ENCODE measurements at regions not wholly inside any gene's neighbourhood (a gene's known extent, or its start where the extent isn't known, plus 50 kb on each side); places are given as distances from the start of the nearest gene placed in this dataset.

DNA sequence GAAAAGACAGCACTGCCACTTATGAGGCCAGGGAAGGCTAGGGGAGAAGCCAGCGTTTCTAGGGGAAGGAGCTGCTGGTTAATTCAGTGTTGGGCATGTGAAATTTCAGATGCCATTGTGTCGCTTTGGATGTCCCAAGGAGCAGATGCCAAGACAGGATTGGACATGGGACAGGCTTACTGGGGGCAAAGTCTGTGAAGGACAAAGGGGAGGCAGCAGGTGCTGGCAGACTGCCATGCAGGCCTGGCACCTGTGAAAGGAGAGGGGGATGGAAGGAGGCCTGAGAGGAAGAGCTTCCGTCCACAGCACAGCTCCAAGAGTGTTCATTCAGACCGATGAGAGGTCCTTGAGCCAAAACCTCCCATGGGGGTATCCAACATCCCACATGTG is 255.5 kb upstream of the RPL38 start:
- DNase-seq (ENCODE audit: low read depth) = no peak
- in situ Hi-C loops (cut with HindIII; ENCODE audit: low pct_unique_long_range_greater_than_20kb, low sequenced_read_pairs) = no loop called here

DNA sequence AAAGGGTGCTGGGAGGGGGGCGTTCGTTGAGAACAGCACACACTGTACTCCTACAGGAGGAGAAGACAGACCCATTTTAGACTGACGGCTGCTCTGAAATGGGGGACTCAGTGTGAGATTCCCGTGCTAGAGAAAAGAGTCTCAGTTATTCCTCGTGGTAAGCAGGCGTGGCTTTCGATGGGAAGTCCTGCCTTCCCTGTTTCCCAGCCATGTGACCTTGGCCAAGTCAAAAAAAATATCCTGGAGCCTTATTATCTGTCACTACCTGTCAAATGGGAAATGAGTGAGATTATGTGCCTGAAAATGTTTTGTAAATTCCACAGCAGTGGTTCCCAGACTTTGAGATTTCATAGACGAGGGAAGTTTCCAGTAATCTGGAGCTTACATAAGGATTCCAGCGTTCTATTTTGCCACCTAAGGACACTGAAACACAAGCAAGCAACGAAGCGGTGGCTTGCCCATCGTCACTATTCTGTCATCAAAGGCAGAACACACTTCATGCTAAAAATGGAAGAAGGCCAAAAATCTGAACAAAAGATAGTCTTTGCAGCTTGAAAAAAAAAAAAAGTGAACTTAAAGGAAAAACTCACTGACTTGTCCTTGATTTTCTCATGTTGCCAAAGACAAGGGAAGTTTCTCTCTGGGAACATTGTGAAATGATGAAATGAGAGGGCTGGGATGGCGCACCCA is 253.4 kb upstream of the RPL38 start:
- in situ Hi-C loops (cut with HindIII; ENCODE audit: low pct_unique_long_range_greater_than_20kb, low sequenced_read_pairs) = no loop called here
- no peak for DNase-seq (ENCODE audit: low read depth)

DNA sequence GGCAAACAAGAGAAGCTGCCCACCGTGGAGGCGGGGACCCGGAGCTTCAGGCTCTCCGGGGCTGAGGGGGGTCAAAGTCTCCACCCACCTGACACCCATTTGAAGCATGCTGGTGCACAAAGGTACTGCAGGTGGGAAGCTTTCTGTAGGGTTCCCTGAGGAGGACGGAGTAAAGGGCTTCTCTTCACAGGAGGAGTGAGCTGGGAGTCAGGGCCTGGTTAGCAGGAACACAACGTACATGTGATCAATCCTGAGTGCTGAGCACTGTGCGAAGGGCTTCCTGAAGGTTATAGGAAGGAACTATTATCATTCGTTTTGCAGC is 252.9 kb upstream of the RPL38 start:
- DNase-seq (ENCODE audit: low read depth) = no peak
- in situ Hi-C loops (cut with HindIII; ENCODE audit: low pct_unique_long_range_greater_than_20kb, low sequenced_read_pairs) = no loop called here

DNA sequence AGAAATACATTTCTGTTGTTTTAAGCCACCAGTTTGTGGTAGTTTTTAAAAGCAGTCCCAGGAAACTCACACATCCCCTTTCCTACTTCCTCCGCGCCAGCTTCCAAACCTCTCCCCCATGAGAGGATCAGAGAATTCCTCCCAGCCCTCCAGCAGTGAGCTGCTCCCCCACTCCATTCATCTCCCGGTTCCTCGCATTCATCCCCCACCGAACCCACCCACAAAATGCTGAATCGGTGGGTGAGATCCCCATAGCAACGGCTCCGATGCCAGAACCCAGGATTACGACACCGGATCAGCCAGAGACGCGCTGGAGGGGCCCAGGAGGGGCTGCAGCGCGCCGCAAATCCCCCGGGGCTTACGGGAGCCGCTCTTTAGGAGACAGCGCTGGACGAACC is 251.4 kb upstream of the RPL38 start:
- DNase-seq (ENCODE audit: low read depth) = no peak
- in situ Hi-C loops (cut with HindIII; ENCODE audit: low pct_unique_long_range_greater_than_20kb, low sequenced_read_pairs) = no loop called here

DNA sequence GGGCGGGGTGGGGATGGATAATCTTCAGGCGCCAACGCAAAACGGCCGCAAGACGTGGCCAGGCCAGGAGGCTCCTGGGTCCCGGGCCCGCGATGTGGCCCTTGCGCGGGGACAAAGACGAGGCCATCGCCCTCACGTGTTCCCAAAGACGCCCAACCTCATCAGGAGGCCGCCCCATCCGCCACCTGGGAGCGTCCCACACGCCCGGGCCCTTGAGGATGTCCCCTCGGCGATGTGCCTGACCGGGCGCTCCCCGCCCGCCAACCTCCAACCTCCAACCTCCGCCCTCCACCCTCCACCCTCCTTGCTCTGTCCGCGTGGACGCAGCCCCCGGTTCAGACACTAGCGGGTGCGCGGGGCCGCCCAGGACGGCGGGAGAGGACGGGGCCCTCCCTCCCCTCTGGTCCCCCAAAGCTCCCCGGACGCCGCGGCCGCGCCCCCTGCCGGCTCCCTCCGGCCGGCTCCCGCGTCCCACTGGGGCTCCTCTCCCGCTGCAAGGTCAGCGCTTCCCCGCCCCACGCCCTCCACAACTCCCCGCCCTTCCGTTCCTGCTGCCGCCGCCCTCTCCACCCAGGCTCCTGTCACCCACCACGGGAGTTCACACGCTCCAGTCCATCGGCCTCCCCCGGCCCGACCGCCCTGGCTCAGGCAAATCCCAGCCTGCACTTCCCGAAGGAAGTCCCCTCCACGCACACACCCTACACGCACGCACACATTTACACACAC is 250.8 kb upstream of the RPL38 start:
- no peak for DNase-seq (ENCODE audit: low read depth)
- in situ Hi-C loops (cut with HindIII; ENCODE audit: low pct_unique_long_range_greater_than_20kb, low sequenced_read_pairs) = no loop called here

DNA sequence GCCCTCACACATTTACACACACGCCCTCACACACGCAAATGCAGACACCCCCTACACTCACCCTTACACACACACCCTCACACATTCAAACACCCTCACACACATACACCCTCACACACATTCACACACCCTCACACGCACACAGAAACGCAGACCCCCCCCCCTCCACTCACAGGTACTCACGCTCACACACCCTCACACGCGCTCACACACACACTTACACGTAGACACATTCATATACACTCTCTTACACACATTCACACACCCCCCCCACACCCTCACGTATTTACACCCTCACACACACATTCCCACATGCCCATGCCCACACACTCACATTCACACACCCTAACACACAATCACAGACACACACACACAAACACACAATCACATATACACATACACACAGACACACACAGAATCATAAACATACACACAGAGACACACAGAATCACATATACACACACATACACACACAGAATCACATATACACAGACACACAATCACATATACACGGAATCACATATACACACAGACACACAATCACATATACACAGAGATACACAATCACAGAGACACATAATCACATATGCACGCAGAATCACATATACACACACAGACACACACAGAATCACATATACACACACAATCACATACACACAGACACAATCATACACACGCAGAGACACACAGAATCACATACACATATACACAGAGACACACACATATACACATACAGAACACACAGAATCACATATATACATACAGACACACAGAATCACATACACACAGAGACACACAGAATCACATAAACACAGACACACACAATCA is 250.1 kb upstream of the RPL38 start:
- no peak for DNase-seq (ENCODE audit: low read depth)

DNA sequence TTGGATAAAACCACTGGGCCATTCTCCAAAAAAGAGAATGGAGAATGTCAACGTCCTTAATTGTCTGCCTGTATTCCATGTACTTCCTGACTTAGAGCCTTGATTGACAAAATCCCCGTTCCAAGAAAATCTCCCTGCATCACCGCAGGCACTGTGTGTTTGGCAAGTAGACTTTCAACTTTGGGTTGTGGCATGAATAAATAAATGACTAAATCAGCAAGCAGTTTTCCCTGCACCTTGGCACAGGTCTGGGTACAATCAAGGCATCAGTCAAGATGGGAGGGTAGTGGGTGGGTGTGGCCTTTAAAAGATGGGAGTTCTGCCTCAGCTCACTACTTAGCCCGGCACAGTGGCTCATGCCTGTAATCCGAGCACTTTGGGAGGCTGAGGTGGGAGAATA is 248.5 kb upstream of the RPL38 start:
- in situ Hi-C loops (cut with HindIII; ENCODE audit: low pct_unique_long_range_greater_than_20kb, low sequenced_read_pairs) = no loop called here
- DNase-seq (ENCODE audit: low read depth) = no peak

More for the DNA sequence above, 250.1 kb upstream of the RPL38 start:
- in situ Hi-C loops (cut with HindIII; ENCODE audit: low pct_unique_long_range_greater_than_20kb, low sequenced_read_pairs) = no loop called here

DNA sequence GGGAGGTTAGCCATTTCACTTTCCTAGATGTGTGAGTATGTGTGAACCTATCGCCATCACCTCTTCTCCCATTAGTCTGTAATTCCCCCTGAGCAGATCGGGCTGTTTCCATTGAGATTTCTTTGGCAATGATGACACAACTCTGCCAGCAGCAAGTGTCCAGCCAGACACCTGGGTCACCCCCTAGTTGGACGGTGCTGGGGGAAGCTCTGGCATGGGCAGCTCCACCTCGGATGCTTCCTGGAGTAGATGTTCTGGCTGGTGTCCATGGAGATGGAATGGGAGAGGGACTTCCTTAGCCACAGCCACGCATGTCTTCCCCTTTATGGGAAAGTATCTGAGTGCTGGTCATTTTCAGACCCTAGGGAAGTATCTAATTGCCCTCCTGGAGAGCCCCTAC is 247.9 kb upstream of the RPL38 start:
- in situ Hi-C loops (cut with HindIII; ENCODE audit: low pct_unique_long_range_greater_than_20kb, low sequenced_read_pairs) = no loop called here
- DNase-seq (ENCODE audit: low read depth) = no peak

DNA sequence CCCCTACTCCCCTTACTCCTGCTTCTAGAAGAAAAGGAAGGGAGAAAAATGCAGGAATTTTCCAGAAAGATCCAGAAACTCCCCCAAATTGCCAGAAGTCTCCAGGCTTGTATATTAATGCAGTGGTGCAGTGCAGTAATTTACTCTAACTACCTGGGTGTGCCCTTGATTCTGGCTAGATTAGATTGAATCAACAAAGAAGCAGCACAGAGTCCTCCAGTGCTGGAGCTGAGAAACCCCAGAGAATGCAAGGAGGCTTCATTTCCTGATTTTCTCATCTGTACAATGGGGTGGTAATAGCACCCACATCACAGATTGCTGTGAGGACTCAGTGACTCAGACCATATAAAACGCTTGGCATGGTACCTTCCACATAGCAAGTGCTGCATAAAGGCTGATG is 247.3 kb upstream of the RPL38 start:
- DNase-seq (ENCODE audit: low read depth) = no peak

DNA sequence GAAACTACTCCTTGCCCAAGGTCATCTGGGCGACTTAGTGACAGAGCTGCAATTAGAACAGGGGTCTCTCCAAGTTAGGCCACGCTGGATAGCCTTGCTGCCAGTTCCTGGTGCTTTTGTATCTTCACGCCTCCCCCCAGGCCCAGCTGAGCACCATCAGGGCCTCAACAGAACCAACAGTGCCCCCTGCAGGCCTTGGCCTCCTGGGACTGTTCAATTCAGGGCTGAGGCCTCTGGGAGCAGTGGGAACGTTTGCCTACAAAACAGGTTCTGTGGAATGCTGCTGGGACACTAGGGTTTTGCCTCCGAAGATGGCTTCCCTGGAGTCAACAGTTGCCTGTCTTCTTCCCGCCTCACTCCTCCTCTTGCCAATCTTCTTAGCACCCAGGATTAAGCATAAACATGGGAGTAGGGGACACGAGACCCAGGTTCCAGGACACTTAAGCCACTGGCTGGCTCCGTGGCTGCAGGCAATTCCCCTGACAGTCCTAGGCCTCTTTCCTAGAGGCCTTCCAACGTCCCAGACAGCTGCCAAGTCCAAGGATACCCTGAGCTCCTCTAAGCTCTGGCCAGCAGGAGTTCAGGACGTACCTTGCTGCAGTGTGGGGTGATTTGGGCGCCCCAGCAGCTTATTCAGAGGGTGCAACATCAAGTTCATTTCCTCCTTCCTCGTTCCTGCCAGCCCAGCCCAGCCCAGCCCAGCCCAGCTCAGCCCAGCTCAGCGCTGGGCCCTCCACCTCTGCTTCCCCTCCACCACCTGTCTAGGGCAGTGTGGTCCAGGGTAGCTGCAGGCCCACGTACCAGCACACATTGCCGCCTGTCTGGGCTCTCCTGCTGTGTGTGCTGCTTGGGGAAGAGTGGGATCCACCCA is 246.6 kb upstream of the RPL38 start:
- no peak for DNase-seq (ENCODE audit: low read depth)

More for the DNA sequence above, 247.3 kb upstream of the RPL38 start:
- in situ Hi-C loops (cut with HindIII; ENCODE audit: low pct_unique_long_range_greater_than_20kb, low sequenced_read_pairs) = no loop called here

DNA sequence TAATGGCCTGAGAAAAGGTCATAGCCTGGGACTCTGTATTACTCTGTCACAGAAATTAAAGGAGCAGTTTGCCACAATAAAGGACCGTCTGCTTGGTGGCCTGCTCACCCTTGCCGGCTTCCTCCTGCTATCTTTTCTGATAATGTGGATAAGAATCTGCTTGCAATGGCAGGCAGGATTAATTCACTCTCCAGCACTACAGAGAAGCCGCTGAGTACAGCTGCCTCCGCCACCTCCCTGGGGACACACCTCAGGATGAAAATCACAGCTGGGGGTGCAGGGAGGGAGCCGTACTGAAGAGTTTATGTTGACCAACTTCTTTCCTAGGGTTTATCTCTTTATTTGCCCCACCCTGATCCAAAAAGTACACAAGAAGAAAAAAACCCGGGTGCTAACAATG is 245.9 kb upstream of the RPL38 start:
- DNase-seq (ENCODE audit: low read depth) = no peak
- in situ Hi-C loops (cut with HindIII; ENCODE audit: low pct_unique_long_range_greater_than_20kb, low sequenced_read_pairs) = no loop called here

More for the DNA sequence above, 246.6 kb upstream of the RPL38 start:
- in situ Hi-C loops (cut with HindIII; ENCODE audit: low pct_unique_long_range_greater_than_20kb, low sequenced_read_pairs) = no loop called here

DNA sequence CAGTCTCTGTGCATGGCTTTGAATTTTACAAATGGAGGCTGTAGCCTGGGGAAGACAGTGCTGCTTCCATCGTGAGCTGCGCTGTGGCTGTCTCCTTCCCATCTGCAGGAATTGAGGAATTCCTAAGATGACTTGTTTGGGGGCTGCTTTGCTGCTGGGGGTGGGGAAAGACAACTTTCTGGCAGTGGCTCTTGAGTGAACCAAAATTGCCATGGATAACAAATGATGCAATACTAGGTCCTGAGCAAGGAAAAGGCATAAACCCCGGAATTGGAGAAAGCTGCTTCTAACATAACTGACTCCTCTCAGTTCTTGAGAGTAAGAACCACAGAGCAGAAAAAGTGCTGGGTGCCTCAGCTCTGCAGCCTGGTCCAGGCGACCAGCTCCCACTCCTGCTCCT is 245.0 kb upstream of the RPL38 start:
- in situ Hi-C loops (cut with HindIII; ENCODE audit: low pct_unique_long_range_greater_than_20kb, low sequenced_read_pairs) = no loop called here
- DNase-seq (ENCODE audit: low read depth) = no peak

DNA sequence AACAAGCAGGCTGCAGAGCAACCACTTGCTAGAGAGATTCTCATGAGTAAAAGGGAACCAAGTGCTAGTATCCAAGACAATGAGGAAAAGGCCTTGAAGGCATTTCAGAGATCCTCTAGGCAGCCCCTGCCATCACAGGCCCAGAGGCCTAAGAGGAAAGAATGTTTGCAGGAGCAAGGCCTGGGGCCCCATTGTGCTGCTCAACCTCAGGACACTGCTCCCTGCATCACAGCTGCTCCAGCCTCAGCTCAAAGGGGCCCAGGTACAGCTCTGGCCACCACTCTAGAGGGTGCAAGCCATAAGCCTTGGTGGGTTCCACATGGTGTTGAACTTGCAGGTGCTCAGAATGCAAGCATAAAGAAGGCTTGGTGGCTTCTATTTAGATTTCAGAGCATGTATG is 243.0 kb upstream of the RPL38 start:
- in situ Hi-C loops (cut with HindIII; ENCODE audit: low pct_unique_long_range_greater_than_20kb, low sequenced_read_pairs) = no loop called here
- no peak for DNase-seq (ENCODE audit: low read depth)

DNA sequence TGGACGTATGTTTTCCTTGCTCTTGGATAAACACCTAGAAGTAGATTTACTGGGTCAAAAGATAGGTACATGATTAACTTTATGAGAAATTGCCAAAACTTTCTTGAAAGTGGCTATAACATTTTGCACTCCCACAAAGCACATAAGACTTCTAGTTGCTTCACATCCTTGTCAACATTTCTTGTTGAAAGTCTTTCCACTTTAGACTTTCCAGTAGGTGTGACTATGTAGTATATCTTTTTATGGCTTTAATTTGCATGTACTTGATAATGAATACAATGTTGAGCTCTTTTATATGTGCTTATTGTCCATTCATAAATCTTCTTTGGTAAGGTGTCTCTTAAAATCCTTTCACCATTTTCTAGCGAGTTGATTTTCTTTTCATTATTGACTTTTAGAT is 241.2 kb upstream of the RPL38 start:
- no peak for DNase-seq (ENCODE audit: low read depth)
- in situ Hi-C loops (cut with HindIII; ENCODE audit: low pct_unique_long_range_greater_than_20kb, low sequenced_read_pairs) = no loop called here

DNA sequence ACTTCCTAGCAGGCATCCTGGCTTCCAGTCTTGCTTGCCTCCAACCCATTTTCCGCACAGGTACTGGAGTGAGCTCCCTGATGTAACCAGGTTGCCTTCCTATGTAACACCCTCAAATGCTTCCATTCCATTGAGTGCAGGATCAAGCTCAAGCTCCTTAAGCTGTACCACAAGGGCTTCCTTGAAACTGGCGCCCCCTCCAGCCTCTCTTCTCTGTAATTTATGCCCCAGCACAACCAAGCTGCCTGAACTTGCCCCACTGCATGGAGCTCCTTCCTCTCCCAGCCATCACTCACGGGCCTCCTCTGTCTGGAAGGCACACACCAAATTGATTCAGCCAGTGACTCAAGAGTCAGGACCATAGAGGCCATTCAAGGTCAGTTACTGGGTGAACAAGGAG is 234.8 kb upstream of the RPL38 start:
- DNase-seq (ENCODE audit: low read depth) = no peak
- in situ Hi-C loops (cut with HindIII; ENCODE audit: low pct_unique_long_range_greater_than_20kb, low sequenced_read_pairs) = no loop called here

DNA sequence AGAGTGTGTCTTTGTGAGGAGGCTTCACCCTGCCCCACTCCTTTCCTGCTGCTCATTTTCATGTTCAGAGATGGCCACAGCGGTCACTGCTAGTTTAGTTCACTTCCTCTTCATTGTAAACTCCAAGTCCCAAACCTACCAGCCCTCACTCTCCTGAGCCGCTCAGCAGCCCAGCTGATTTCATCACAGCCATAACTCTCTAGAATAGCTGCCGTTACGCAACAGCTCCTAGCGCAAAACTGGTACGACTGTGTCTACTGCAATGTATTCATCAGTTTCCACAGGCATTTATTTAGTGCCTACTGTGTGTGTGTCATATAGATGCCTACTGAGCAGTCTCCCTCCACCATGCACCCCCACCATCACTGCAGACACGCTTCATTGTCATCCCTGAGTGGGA is 233.5 kb upstream of the RPL38 start:
- DNase-seq (ENCODE audit: low read depth) = no peak
- in situ Hi-C loops (cut with HindIII; ENCODE audit: low pct_unique_long_range_greater_than_20kb, low sequenced_read_pairs) = no loop called here

DNA sequence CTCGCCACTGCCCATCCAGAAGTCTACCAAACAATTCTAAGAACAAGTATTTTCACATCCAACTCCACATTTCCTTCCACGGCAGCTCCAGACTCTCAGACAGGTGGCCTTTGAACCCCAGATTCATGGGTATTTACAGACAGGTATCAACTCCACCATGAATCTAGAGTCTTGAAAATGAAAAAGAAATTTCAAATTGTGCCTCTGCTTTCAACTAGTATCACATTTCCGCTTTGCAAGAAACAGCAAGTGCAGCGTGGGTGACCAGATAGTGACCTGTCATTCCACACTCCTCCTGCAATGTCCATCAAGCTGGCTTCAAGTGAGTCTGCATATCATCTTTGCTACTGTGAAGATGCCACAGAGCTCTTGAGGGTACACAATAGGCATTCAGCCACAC is 232.4 kb upstream of the RPL38 start:
- DNase-seq (ENCODE audit: low read depth) = no peak
- in situ Hi-C loops (cut with HindIII; ENCODE audit: low pct_unique_long_range_greater_than_20kb, low sequenced_read_pairs) = no loop called here

DNA sequence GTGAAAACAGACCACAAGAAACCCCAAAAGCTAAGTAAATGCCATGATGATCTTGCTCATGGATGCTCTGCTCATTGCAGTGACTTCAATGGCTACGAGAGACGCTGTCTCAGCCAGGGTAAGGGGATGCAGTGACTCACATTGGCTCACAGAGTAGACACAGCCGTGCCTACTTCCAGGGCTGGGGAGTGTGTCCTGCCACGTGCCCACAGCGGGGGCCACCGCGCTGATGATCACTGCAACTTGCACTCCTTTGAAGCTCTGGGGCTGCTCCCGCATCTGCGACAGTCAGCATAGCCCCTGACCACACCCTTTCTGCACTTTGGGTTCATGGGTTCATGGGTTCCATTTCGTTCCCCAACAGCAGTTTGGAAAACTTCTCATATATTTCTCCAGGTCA is 231.4 kb upstream of the RPL38 start:
- in situ Hi-C loops (cut with HindIII; ENCODE audit: low pct_unique_long_range_greater_than_20kb, low sequenced_read_pairs) = no loop called here
- no peak for DNase-seq (ENCODE audit: low read depth)

DNA sequence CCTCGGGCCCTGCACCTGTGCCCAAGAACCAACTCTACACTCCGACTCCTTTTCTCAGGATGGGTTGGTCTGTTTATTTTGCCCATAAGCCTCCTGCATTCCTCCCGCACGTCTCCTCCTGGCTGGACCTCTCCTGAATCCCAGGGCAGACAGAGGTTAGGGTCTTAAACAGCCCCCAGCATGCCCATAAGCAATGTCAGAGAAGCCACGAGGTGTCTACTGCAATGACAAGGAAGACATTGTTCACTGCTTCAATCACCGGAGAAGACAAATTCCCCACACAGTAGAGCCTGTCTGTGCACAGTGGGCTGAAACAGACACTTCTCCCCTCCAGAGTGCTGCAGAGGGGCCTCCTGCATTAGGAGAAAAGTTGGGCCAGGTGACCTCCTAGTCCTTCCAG is 230.6 kb upstream of the RPL38 start:
- DNase-seq (ENCODE audit: low read depth) = no peak
- in situ Hi-C loops (cut with HindIII; ENCODE audit: low pct_unique_long_range_greater_than_20kb, low sequenced_read_pairs) = no loop called here

Data from Caki2 (cell line).